ENCODE measurements at regions not wholly inside any gene's neighbourhood (a gene's known extent, or its start where the extent isn't known, plus 50 kb on each side); places are given as distances from the start of the nearest gene placed in this dataset.

DNA sequence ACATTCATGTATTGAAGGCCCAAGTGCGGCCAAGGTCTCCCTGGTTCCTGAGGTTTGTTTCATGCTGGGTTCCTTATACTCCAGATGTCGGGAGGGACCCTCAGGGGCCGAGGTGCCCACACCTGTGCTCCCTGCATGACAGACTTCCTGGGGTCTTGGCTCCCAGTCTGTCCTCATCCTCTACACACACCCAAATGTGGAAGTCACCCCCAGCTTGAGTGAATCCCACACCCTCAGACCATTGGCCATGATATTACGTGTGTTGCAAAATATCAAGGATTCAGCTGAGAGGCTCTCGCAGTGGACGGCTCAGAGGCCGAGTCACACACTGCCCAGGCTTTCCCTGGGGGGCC, 82.2 kb upstream of the DUSP22 start:
- TF ChIP-seq FOXK2 (IDR thresholded peaks at IDR 0.05) (no peak), SP1 (IDR thresholded peaks at IDR 0.05) (no peak), PKNOX1 (IDR thresholded peaks at IDR 0.05) (no peak), BHLHE40 (IDR thresholded peaks at IDR 0.05; ENCODE audit: borderline replicate concordance) (no peak), ARNT (IDR thresholded peaks at IDR 0.05) (no peak), FOXM1 (IDR thresholded peaks at IDR 0.05; ENCODE audit: borderline replicate concordance) (no peak), TARDBP (IDR thresholded peaks at IDR 0.05) (no peak), ZNF384 (IDR thresholded peaks at IDR 0.05) (no peak), SUZ12 (IDR thresholded peaks at IDR 0.05) (no peak), ELF4 (IDR thresholded peaks at IDR 0.05) (no peak), L3MBTL2 (conservative IDR thresholded peaks at IDR 0.05) (no peak)
